ENCODE measurements at regions not wholly inside any gene's neighbourhood (a gene's known extent, or its start where the extent isn't known, plus 50 kb on each side); places are given as distances from the start of the nearest gene placed in this dataset.

DNA sequence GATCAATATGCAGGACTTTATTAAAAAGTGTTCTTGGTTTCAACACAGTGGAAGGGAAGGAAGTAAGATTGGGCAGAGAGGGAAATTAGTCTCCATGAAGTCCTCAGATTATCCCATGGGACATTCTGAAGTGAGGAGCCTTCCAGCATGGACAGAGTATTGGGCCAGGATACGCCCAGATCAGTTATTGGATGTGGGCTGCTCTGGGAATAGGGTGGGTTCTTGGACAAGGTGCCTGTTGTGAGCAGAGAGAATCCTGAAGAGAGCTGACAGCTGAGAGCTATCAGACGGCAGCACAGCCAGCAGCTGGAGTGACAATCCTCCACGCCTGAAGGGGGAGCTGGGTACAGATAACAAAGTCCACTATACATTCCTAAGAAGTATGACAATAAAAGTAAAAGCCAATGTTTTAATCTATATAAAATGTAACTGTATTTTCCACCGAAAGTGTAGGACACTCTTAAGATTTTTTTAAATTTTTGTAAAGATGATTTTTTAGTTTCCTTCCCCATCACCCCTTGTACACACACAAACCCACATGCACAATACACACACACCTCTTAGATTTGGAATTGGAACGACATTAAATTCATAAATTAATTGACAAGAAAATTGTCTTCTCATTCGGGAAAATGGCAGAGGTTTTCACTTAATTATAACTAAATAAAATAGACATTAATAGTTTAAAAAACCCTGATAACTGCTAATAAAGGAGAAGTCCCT, 107.8 kb downstream of the FBXO5 start:
- TF ChIP-seq, protein P1, sequence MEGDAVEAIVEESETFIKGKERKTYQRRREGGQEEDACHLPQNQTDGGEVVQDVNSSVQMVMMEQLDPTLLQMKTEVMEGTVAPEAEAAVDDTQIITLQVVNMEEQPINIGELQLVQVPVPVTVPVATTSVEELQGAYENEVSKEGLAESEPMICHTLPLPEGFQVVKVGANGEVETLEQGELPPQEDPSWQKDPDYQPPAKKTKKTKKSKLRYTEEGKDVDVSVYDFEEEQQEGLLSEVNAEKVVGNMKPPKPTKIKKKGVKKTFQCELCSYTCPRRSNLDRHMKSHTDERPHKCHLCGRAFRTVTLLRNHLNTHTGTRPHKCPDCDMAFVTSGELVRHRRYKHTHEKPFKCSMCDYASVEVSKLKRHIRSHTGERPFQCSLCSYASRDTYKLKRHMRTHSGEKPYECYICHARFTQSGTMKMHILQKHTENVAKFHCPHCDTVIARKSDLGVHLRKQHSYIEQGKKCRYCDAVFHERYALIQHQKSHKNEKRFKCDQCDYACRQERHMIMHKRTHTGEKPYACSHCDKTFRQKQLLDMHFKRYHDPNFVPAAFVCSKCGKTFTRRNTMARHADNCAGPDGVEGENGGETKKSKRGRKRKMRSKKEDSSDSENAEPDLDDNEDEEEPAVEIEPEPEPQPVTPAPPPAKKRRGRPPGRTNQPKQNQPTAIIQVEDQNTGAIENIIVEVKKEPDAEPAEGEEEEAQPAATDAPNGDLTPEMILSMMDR (IDR thresholded peaks at IDR 0.05) = no peak
- TF ChIP-seq POLR2A (IDR thresholded peaks at IDR 0.05) = no peak
- no peak for TF ChIP-seq POLR2AphosphoS5 (IDR thresholded peaks at IDR 0.05)
